ENCODE measurements at regions not wholly inside any gene's neighbourhood (a gene's known extent, or its start where the extent isn't known, plus 50 kb on each side); places are given as distances from the start of the nearest gene placed in this dataset.

- TF ChIP-seq CTCF (IDR thresholded peaks at IDR 0.05) (no peak), POLR2A (IDR thresholded peaks at IDR 0.05) (no peak)
Measured at GRCh38 chr18:21991886-21992285, 177.5 kb upstream of the GATA6 start.

Measured in thyroid gland (tissue), 4 donors.